Nephron progenitor cell (in vitro differentiated cells): ENCODE measurements at regions not wholly inside any gene's neighbourhood (a gene's known extent, or its start where the extent isn't known, plus 50 kb on each side); places are given as distances from the start of the nearest gene placed in this dataset.

Source experiments
- DNase-seq: peaks from one replicate; pipeline ENCODE4 v3.0.0; 2021
- H3K27ac Mint-ChIP-seq: 2 replicates; pipeline ENCODE4 v1.8.0; 2021; ENCODE audit warnings: mild to moderate bottlenecking, moderate library complexity, mixed read lengths
- H3K27me3 Mint-ChIP-seq: 2 replicates; pipeline ENCODE4 v1.8.0; 2021; ENCODE audit warnings: mild to moderate bottlenecking, low read depth, mixed read lengths; ENCODE audit not compliant: poor library complexity
- H3K36me3 Mint-ChIP-seq: 2 replicates; pipeline ENCODE4 v1.8.0; 2021; ENCODE audit warnings: low read depth, mixed read lengths
- H3K4me1 Mint-ChIP-seq: 2 replicates; pipeline ENCODE4 v1.8.0; 2021; ENCODE audit warnings: mixed read lengths
- H3K4me3 Mint-ChIP-seq: 2 replicates; pipeline ENCODE4 v1.8.0; 2021; ENCODE audit warnings: mild to moderate bottlenecking, moderate library complexity, mixed read lengths
- H3K9me3 Mint-ChIP-seq: 2 replicates; pipeline ENCODE4 v1.8.0; 2021; ENCODE audit warnings: mild to moderate bottlenecking, moderate library complexity, mixed read lengths
- CTCF ChIP-seq: fragments of 200-600 bp; sonication (generic); IDR thresholded peaks from 2 replicates; pipeline ENCODE4 v1.5.0; 2021; ENCODE audit warnings: antibody characterized with exemption

DNA sequence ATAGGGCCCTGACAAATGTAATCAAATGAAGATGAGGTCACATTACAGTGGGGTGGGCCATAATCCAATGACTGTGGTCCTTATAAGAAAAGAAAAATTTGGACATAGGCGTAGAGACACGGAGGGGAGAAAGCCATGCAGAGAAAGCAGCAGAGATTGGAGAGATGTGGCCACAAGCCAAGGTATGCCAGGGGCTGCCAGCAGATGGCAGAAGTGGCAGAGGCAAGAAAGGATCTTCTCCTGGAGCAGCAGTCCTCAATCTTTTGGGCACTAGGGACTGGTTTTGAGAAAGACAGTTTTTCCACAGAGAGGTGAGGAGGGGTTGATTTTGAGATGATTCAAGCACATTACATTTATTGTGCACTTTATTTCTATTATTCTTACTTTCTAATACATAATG, 355.1 kb downstream of the NPHP4 start:
- no peak for DNase-seq
- no peak overlapping the region for H3K27ac Mint-ChIP-seq
- no peaks in the 10 kb centered on the region for H3K36me3 Mint-ChIP-seq

DNA sequence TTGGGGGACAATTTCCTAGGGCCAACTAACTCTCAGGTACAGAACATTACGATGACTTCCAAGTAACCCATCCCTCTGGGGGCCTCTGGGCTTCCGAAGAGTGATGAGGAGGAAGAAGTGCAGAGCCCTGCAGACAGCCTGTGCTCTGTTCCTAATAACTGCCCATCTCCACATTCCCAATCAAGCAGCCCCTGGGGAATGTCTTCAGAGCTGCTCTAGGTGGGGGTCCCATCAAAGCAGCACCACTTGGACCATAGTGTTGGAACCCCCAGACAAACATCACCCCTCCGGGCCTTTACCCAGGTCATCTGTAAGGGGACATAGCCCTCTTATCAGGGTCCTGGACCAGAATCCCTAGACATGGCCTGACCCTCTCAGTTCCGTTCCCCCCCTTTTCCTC, 357.3 kb downstream of the NPHP4 start:
- Mint-ChIP-seq H3K27ac (no peak overlapping the region), H3K4me3 (no peak overlapping the region), H3K4me1 (peaks cover 15% of the 10 kb centered on the region), H3K36me3 (no peaks in the 10 kb centered on the region), H3K9me3 (peaks cover 6% of the 10 kb centered on the region), H3K27me3 (peaks cover 4% of the 10 kb centered on the region)
- no peak for DNase-seq
- TF ChIP-seq CTCF, result no peak

More for the DNA sequence above, 355.1 kb downstream of the NPHP4 start:
- Mint-ChIP-seq H3K9me3 (peaks cover 6% of the 10 kb centered on the region), H3K4me1 (peaks cover 12% of the 10 kb centered on the region), H3K27me3 (peaks cover 12% of the 10 kb centered on the region), H3K4me3 (no peak overlapping the region)
- TF ChIP-seq CTCF, result no peak

GRCh38 chr1:5632814-5633213, 359.4 kb downstream of the NPHP4 start:
- TF ChIP-seq CTCF, result no peak
- Mint-ChIP-seq H3K27me3 (peaks cover 11% of the 10 kb centered on the region), H3K4me1 (peaks cover 19% of the 10 kb centered on the region), H3K4me3 (no peak overlapping the region), H3K27ac (no peak overlapping the region), H3K9me3 (peaks cover 6% of the 10 kb centered on the region), H3K36me3 (no peaks in the 10 kb centered on the region)
- DNase-seq, result no peak

- H3K27me3 Mint-ChIP-seq, result peaks cover 11% of the 10 kb centered on the region
- H3K9me3 Mint-ChIP-seq, result peaks cover 4% of the 10 kb centered on the region
- no peak for TF ChIP-seq CTCF
- H3K4me3 Mint-ChIP-seq, result no peak overlapping the region
- H3K27ac Mint-ChIP-seq, result peak overlapping the region; percentile 55
- no peak for DNase-seq
- H3K36me3 Mint-ChIP-seq, result no peaks in the 10 kb centered on the region
- H3K4me1 Mint-ChIP-seq, result peaks cover 22% of the 10 kb centered on the region
Measured at GRCh38 chr1:5632224-5632623, 360.0 kb downstream of the NPHP4 start.

DNA sequence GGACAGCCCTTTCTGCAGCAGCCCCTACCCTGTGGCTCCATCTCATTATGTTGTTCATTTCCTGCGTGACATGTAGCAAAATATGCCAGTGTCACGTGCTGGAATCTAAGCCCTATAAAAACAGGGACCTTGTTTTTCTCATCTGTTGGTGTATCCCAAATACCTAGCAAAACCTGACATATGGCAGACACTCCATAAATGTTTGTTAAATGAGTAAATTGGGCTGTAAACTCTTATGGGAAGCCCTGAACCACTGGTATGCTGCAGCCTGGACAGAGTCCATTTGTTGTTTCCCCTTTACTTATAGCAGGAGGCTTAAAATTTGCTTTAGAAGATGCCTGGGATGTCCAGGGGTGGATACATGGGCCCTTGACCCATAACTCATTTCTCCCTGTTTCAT, 363.8 kb downstream of the NPHP4 start:
- no peaks in the 10 kb centered on the region for H3K36me3 Mint-ChIP-seq
- H3K4me3 Mint-ChIP-seq, result no peak overlapping the region
- DNase-seq, result no peak
- peaks cover 10% of the 10 kb centered on the region for H3K27me3 Mint-ChIP-seq
- no peak for TF ChIP-seq CTCF
- no peak overlapping the region for H3K27ac Mint-ChIP-seq
- H3K9me3 Mint-ChIP-seq, result peaks cover 3% of the 10 kb centered on the region
- H3K4me1 Mint-ChIP-seq, result peaks cover 26% of the 10 kb centered on the region

DNA sequence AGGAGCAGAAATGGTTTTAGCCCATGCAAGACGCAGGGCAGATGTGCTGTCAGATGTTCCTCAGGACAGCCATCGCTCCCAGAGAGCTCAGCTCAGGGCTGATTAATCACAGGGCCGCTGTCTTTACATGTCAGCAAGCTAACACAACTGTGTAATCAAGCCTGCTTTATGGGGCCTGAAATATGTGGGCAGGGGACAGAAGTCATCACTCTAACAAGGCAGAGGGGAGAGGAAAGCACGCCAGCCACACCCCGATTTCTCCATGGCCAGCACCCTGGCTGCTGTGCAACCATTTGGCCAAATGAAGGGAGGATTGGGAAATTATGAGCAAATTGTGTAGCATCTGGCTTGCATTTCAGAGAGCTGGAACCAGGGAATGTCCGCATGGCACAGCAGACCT, 368.8 kb downstream of the NPHP4 start:
- Mint-ChIP-seq H3K27me3 (peaks cover 2% of the 10 kb centered on the region), H3K36me3 (no peaks in the 10 kb centered on the region), H3K4me3 (no peak overlapping the region), H3K27ac (no peak overlapping the region), H3K4me1 (peaks cover 34% of the 10 kb centered on the region), H3K9me3 (peaks cover 3% of the 10 kb centered on the region)
- no peak for TF ChIP-seq CTCF
- DNase-seq, result no peak
